Activated CD4-positive, alpha-beta T cell treated with anti-CD3 and anti-CD28 coated beads, Interleukin-2, amount 50 U/mL, for 4 hours (primary cell): ENCODE measurements at regions not wholly inside any gene's neighbourhood (a gene's known extent, or its start where the extent isn't known, plus 50 kb on each side); places are given as distances from the start of the nearest gene placed in this dataset.

Experiments used
- DNase-seq, 2 experiments: peaks; one replicate each; pipeline ENCODE4 v3.0.0-alpha.2; 2020

DNA sequence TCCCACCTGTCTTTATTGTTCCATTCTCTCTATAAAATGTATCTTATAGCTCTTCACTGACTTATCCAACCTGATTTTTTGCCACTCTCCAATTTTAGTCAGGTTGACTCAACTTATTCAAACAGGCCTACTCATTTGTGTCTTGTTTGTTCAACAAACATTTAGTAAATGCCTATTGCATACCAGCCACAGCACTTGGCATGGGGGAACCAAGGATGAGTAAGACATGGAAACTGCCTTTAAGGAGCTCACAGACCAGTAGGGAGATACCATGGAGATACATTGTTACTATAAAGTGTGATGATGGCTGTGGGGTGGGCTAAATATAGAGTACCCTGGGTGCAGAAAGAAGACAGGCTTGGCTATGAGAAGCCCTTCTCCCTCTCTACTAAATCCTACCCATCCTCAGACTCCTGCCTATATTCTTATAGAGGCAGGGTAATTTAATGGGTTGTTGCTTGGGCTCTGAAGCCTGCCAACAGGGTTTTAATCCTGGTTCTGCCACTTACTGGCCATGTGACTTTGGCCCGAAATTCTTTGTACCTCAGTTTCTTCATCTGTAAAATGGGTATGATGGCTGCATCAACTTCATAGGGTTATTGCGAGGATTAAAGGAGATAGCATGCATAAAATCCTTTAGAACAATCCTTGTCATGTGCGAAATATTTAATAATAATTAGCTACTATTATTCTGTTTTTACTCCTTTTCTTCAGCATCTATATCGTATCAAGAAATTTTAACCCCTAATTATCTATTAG lies 348.5 kb upstream of the UMPS start:
- DNase-seq: no peak

GRCh38 chr3:124383051-124383450 lies 347.2 kb upstream of the UMPS start:
- no peak for DNase-seq

DNA sequence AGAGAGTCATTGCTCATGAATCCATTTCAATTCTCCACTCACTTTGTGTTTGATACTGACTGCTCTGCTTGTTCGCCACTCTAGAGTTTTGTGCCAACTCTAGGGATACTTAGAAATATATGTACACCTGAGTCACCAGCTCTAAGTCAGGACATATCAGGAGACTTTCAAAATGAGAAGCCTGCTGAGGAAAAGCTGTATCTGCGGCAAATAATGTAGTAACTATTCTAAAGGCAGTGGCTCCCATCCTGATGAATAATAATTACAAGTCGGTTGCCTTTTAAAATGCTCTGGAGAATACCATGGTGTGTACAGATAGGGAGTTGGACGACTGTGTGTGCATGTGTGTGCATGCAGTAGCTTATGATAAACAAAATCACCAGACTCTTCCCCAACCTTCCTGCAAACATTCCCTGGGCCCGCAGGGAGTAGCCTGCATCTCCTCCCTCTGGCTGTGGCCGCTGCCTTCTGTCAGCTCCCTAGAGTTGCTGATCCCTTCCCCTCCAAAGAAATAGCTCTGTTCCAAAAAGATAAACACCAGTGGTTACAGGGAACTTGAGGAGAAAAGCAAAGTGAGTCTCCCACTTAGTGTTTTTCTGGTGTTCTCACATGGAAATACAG lies 346.3 kb upstream of the UMPS start:
- DNase-seq: no peak

DNA sequence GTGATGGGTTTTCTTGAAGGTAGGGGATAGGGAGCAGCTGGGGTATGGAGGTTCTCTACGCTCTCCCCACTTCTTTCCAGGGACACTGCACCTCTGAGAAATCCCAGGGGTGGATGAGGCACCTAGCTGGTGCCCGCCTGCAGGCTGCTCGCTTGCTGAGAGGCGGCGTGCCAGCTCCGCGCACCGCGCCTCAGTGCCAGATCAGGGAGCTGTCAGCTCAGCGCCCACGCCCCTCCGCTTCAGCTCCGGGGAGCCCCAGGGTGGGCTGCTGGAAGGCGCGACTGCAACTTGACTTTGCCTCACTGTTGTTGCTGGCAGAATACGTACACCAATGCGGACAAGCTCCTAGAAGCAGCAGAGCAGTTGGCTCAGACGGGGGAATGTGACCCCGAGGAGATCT lies 345.7 kb upstream of the UMPS start:
- DNase-seq: no peak

DNA sequence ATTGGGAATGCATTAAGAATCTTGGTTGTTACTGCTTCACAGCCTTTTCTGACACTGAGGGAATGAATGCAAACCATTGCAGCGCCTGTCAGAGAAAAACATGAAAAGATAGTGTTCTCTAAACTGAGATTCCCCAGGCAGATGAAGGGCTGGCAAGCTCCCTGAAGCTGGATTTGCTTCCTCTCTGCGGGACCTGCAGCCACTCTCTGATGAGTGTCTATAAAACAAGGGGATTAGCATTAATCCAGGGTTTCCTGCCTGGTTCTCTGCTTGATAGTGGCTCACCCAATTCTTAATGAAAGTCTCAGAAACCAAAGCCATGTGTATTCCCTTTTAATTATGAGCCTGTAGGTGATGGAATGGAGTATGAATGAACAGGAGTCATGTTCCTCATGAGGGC lies 344.3 kb upstream of the UMPS start:
- DNase-seq: no peak

DNA sequence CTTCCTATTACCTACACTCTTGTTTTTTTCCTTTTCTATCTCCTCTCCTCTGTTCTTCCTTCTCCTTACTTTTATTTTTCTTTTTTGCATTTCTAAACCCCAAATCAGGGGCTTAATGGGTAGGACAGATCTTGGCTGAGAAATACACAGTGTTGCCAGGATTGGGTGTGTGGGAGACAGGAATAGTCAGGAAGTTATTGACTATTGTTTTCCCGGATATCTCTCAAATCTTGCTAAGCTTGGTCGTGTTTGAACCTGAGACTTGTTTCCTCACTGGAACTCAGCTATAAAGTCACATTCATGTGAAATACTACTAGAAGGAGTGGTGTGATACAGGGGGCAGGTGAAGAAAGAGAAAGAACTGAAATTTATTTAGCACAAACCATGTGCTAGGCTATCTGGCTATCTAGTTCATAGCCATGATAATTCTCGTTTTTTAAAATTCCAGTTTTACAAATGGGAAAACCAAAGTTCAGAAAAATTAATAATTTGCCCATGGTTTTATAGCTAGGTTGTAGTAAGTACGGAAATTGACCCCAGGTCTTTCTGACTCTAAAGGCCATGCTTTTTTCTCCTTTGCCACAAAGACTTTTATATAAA lies 343.2 kb upstream of the UMPS start:
- DNase-seq: no peak

DNA sequence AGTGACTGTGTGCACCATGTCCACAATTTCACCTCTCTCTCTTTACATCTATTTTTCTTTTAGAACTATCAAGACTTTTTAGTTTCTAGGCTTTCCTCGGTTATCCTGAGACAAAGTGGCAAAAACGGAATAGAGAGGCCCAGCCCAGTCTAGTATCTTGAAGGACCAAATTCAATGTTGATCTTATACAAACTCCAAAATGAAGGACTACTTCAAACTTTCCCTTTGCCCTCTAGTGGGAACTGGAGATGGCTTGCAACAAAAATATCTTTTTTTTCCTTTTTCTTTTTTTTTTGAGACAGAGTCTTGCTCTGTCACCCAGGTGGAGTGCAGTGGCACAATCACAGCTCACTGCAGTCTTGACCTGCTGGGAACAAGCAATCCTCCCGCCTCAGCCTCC lies 338.5 kb upstream of the UMPS start:
- DNase-seq: no peak

DNA sequence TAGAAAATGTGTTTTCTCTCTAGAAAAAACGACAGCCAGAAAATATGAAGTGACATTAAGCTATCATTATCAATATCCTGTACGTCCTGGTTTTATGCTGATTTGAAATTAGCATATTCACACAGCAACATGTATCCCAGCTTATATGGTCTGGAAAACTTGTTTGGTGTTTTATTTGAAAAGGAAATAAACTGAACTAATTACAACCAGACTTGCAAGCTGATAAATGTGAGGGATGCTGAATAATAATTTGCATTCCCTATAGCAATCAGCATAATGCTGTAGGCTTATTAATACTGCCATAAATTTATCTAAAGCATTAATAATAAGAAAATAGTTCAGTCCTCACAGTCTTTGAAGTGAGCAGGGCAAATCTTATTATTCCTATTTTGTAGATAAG lies 336.9 kb upstream of the UMPS start:
- DNase-seq: no peak

DNA sequence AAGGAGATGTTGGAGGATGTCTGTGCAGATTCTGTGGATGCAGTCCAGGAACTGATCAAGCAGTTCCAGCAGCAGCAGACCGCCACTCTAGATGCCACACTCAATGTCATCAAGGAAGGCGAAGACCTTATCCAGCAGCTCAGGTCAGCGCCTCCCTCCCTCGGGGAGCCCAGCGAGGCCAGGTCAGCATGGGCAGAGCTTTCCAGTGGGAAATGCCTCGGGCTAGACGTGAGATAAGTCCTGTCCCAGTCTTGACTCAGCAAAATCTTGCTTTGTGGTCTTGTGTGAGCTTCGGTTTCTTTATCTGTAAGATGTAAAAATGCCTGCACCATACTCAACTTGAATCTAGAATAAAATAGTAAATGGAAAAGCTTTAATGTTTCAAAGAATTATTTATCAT lies 335.1 kb upstream of the UMPS start:
- DNase-seq: no peak

GRCh38 chr3:124395584-124396338 lies 334.5 kb upstream of the UMPS start:
- no peak for DNase-seq

- DNase-seq: no peak
Measured at GRCh38 chr3:124396339-124396950, 333.8 kb upstream of the UMPS start.

GRCh38 chr3:124397088-124397487 lies 333.2 kb upstream of the UMPS start:
- DNase-seq: no peak

- DNase-seq: no peak
Measured at GRCh38 chr3:124398594-124398993, 331.7 kb upstream of the UMPS start.

DNA sequence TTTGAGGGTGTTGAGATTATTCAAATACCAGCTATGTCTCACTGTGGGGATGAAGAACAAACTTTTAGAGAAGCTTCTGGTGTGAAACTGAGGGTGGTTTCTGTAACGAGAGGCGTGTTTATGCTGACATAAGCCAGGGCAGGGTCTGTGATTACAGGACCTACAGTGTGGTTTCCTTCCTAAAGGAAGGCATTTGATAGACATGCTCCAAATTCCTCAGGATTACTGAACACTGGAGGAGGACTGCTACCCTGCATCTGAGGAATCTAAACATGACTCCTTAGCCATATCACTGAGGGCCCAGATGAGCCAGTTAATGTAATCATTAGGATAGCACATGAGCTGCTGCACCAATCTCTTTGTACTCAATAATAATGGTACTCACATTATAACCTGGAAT lies 328.4 kb upstream of the UMPS start:
- DNase-seq: no peak

DNA sequence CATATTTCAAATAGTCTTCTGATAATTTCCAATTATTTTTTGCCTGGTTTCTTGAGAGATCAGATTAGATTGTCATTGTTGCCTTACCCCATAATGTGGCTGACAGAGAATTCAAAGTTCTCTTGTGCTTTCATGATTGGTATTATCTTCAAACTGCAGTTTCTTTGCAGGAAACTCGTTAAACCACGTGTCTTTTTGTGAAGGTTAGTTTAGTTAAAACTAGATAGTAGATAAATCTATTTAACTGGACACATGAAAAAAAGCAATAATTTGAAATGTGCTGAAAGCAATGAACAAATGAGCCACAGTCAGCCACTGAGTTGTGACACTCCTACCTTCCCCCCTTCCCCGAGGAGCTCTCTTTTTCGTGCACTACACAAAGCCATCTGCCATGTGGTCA lies 327.5 kb upstream of the UMPS start:
- DNase-seq: no peak

DNA sequence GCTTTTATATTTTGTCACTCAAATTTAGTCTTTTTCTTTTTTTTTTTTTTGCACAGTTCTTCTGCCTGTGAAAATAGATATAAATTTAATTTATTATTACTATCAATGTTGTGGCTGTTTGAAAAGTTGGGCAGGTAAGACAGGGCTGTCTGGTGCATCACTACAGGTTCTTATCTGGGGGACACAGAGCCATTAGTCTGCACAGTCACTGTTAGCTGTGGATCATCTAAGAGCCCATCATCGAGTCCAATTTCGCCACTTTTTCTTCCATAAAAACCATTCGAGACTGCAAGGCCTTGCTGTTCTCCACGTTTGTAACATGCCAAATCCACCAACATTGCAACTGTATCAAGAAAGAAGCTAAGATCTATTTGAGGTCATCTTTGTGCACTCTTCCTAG lies 325.6 kb upstream of the UMPS start:
- DNase-seq: no peak

DNA sequence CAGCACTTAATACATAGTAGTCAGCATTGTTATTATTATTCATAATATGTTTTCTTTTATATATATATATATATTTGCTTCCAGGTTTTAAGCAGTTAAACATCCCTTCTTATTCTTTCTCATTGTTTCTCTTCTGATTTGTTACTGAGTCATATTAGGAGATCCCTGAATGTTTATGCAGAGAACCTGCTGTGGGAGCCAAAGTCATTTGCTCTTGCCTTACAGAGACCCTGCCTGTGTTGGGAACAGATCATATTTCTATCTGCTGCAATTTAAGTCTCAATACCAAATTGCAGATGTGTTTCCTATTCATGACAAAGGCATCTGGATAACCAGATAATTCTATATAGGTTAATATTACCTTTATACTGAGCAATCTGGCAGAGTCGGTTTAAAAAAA lies 323.0 kb upstream of the UMPS start:
- no peak for DNase-seq

DNA sequence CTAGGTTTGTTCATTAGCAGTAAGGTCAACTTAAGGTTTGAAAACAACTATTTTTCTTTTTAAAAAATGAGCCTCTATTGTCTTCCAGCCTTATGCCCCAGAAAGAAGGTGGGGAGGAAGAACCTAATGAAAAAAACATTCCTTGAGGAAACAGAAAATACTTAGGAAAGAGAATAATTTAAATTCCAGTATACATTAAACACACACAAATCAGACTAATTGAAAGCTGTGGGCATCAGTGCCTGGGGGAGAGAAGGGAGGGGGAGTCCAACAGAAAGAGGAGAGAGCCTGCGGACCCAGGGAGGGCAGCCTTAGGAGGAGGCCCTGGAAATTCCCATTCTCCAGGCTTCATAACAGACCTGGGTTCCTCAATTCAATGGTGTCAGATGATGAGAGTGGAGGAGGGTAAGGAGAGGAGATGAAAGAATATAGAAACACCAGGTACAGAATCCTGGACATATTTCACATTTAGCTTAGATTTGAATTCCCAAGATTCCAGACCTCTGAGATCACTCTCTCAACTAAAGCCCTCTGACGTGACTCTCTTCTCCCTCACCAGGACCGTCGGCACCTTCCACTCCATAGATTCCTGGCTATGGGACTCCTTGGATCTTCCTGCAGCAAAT lies 320.5 kb upstream of the UMPS start:
- DNase-seq: no peak

- DNase-seq: no peak
Measured at GRCh38 chr3:124410471-124410870, 319.8 kb upstream of the UMPS start.

- DNase-seq: no peak
Measured at GRCh38 chr3:124411728-124412127, 318.5 kb upstream of the UMPS start.

- DNase-seq: no peak
Measured at GRCh38 chr3:124412644-124413043, 317.6 kb upstream of the UMPS start.

DNA sequence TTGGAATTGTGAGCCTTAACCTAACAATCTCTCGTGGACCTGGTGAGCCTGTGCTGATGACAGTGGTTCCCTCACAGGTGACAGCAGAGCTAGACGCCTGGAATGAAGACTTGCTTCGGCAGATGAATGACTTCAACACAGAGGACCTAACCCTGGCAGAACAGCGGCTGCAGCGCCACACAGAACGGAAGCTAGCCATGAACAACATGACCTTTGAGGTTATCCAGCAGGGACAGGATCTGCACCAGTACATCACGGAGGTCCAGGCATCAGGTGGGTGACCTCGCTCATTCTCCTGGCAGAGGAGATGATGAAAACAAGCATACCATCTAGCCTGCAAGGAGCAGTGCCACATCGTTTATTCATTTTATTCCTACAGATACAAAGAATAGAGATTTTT lies 316.9 kb upstream of the UMPS start:
- no peak for DNase-seq
